ENCODE measurements at regions not wholly inside any gene's neighbourhood (a gene's known extent, or its start where the extent isn't known, plus 50 kb on each side); places are given as distances from the start of the nearest gene placed in this dataset.

DNA sequence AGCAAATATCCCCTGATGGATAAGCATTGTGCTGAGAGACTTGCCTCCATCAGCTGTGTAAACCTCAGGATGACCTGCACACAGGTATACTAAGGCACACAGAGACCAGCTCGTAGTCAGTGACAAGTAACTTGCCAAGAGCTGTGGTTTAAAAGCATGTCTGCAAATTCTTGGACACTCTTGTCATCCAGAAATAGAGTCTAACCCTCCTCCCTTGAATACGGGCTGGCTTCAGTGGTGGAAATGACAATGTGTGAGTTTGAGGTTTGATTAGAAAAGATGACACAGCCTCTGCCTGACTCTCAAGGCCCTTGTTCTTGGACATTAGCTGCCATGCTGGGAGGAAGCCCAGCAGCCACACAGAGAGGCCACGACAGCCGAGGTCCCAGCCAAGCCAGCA is 114.4 kb downstream of the GADD45G start:
- no peak for DNase-seq
- Histone ChIP-seq H3K4me2 (replicated peaks; ENCODE audit: extremely low read depth, low read length, poor library complexity, severe bottlenecking) (no peak overlapping the region), H3K27ac (ENCODE audit: low read depth in 1 of 2, low read length in 2 of 2) (no peak overlapping the region), H3K9me3 (replicated peaks in 1 of 2; ENCODE audit: control insufficient read depth in 1 of 2, insufficient read depth in 1 of 2, low read length in 2 of 2) (peaks cover 0 to 6% of the 10 kb centered on the region in 2 donors), H3K4me3 (replicated peaks in 1 of 3; ENCODE audit: low read depth in 2 of 3, low read length in 3 of 3) (no peak overlapping the region), H4K20me1 (ENCODE audit: insufficient read depth, low read length) (no peaks in the 10 kb centered on the region), H3K9ac (ENCODE audit: insufficient read depth, low read length, poor library complexity, severe bottlenecking) (no peak overlapping the region), H3K36me3 (replicated peaks in 1 of 2; ENCODE audit: control insufficient read depth in 1 of 2, insufficient read depth in 2 of 2, low read length in 2 of 2) (no peaks in the 10 kb centered on the region), H3K4me1 (ENCODE audit: control insufficient read depth in 1 of 2, insufficient read depth in 2 of 2, low read length in 2 of 2) (peaks cover 26 to 37% of the 10 kb centered on the region in 2 donors), H3K79me2 (ENCODE audit: insufficient read depth, low read length) (no peaks in the 10 kb centered on the region), H2AFZ (ENCODE audit: insufficient read depth, low read depth, low read length, poor library complexity, severe bottlenecking) (no peak overlapping the region), H3K27me3 (ENCODE audit: control insufficient read depth in 2 of 2, insufficient read depth in 2 of 2, low read length in 2 of 2) (no peaks in the 10 kb centered on the region)
- Mint-ChIP-seq H3K9me3 (peaks cover 0 to 6% (median 4%) of the 10 kb centered on the region in 7 donors), H3K36me3 (no peaks in the 10 kb centered on the region), H3K27me3 (ENCODE audit: low read depth in 3 of 3) (no peaks in the 10 kb centered on the region), H3K4me1 (peaks cover 58% of the 10 kb centered on the region), H3K4me3 (no peak overlapping the region), H3K27ac (no peak overlapping the region)
- 94% methylated on average over 3 of the region's 4 CpGs for WGBS (ENCODE audit: insufficient coverage)
- intact Hi-C loops (cut with micrococcal nuclease), result no loop called here
- TF ChIP-seq, protein P1, sequence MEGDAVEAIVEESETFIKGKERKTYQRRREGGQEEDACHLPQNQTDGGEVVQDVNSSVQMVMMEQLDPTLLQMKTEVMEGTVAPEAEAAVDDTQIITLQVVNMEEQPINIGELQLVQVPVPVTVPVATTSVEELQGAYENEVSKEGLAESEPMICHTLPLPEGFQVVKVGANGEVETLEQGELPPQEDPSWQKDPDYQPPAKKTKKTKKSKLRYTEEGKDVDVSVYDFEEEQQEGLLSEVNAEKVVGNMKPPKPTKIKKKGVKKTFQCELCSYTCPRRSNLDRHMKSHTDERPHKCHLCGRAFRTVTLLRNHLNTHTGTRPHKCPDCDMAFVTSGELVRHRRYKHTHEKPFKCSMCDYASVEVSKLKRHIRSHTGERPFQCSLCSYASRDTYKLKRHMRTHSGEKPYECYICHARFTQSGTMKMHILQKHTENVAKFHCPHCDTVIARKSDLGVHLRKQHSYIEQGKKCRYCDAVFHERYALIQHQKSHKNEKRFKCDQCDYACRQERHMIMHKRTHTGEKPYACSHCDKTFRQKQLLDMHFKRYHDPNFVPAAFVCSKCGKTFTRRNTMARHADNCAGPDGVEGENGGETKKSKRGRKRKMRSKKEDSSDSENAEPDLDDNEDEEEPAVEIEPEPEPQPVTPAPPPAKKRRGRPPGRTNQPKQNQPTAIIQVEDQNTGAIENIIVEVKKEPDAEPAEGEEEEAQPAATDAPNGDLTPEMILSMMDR (IDR thresholded peaks at IDR 0.05), result no peak

DNA sequence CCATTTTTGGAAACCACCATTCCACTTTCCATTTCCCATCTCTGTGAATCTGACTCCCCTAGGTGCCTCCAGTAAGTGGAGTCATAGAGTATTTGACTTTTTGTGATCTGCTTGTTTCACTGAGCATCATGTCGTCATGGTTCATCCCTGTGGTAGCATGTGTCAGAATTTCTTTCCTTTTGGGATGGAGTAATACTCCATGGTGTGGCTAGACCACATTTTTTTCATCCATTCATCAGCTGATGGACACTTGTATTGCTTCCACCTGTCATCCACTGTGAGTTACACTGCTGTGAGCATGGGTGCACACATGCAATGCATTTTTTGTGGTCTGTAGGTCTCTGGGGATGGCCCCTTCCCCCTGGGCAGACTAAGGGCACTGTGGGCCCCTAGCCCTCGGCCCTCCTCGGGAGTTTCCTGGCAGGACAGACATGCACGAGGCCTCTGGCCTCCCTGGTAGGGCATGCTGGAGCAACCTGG is 115.9 kb downstream of the GADD45G start:
- H3K4me3 Mint-ChIP-seq, result no peak overlapping the region
- peak overlapping the region in 1 of 7 donors; percentile 3 for H3K27ac Mint-ChIP-seq
- Histone ChIP-seq H4K20me1 (ENCODE audit: insufficient read depth, low read length) (no peaks in the 10 kb centered on the region), H3K9me3 (replicated peaks in 1 of 2; ENCODE audit: control insufficient read depth in 1 of 2, insufficient read depth in 1 of 2, low read length in 2 of 2) (peaks cover 0 to 6% of the 10 kb centered on the region in 2 donors), H3K4me1 (ENCODE audit: control insufficient read depth in 1 of 2, insufficient read depth in 2 of 2, low read length in 2 of 2) (peaks cover 26 to 31% of the 10 kb centered on the region in 2 donors), H3K9ac (ENCODE audit: insufficient read depth, low read length, poor library complexity, severe bottlenecking) (no peak overlapping the region), H3K79me2 (ENCODE audit: insufficient read depth, low read length) (no peaks in the 10 kb centered on the region), H3K27me3 (ENCODE audit: control insufficient read depth in 2 of 2, insufficient read depth in 2 of 2, low read length in 2 of 2) (no peaks in the 10 kb centered on the region), H3K4me3 (replicated peaks in 1 of 3; ENCODE audit: low read depth in 2 of 3, low read length in 3 of 3) (no peak overlapping the region), H2AFZ (ENCODE audit: insufficient read depth, low read depth, low read length, poor library complexity, severe bottlenecking) (peak overlapping the region; percentile 45), H3K27ac (ENCODE audit: low read depth in 1 of 2, low read length in 2 of 2) (no peak overlapping the region), H3K4me2 (replicated peaks; ENCODE audit: extremely low read depth, low read length, poor library complexity, severe bottlenecking) (peak overlapping the region; percentile 1), H3K36me3 (replicated peaks in 1 of 2; ENCODE audit: control insufficient read depth in 1 of 2, insufficient read depth in 2 of 2, low read length in 2 of 2) (no peaks in the 10 kb centered on the region)
- intact Hi-C loops (cut with micrococcal nuclease), result no loop called here
- WGBS (ENCODE audit: insufficient coverage), result 29% methylated on average over 1 of the region's 4 CpGs
- peaks cover 46% of the 10 kb centered on the region for H3K4me1 Mint-ChIP-seq
- no peaks in the 10 kb centered on the region for H3K36me3 Mint-ChIP-seq
- TF ChIP-seq, protein P1 (IDR thresholded peaks at IDR 0.05), result no peak
- DNase-seq, result no peak
- H3K27me3 Mint-ChIP-seq (ENCODE audit: low read depth in 3 of 3), result no peaks in the 10 kb centered on the region
- H3K9me3 Mint-ChIP-seq, result peaks cover 0 to 6% (median 4%) of the 10 kb centered on the region in 7 donors
